ENCODE measurements at regions not wholly inside any gene's neighbourhood (a gene's known extent, or its start where the extent isn't known, plus 50 kb on each side); places are given as distances from the start of the nearest gene placed in this dataset.

- TF ChIP-seq POLR2A (IDR thresholded peaks at IDR 0.05), result no peak
- TF ChIP-seq, protein P1, sequence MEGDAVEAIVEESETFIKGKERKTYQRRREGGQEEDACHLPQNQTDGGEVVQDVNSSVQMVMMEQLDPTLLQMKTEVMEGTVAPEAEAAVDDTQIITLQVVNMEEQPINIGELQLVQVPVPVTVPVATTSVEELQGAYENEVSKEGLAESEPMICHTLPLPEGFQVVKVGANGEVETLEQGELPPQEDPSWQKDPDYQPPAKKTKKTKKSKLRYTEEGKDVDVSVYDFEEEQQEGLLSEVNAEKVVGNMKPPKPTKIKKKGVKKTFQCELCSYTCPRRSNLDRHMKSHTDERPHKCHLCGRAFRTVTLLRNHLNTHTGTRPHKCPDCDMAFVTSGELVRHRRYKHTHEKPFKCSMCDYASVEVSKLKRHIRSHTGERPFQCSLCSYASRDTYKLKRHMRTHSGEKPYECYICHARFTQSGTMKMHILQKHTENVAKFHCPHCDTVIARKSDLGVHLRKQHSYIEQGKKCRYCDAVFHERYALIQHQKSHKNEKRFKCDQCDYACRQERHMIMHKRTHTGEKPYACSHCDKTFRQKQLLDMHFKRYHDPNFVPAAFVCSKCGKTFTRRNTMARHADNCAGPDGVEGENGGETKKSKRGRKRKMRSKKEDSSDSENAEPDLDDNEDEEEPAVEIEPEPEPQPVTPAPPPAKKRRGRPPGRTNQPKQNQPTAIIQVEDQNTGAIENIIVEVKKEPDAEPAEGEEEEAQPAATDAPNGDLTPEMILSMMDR (IDR thresholded peaks at IDR 0.05), result no peak
Measured at GRCh38 chr14:104278214-104278534, 139.8 kb downstream of the KIF26A start.
